ENCODE measurements at regions not wholly inside any gene's neighbourhood (a gene's known extent, or its start where the extent isn't known, plus 50 kb on each side); places are given as distances from the start of the nearest gene placed in this dataset.

GRCh38 chr10:110430340-110431273, 67.1 kb upstream of the DUSP5 start:
- no peaks in the 10 kb centered on the region for H3K9me3 Mint-ChIP-seq
- no peak overlapping the region for H3K4me3 Mint-ChIP-seq
- DNase-seq (no peak), ATAC-seq (no peak)
- no peaks in the 10 kb centered on the region for H3K27me3 Mint-ChIP-seq
- H3K27ac Mint-ChIP-seq: no peak overlapping the region
- peaks cover 45% of the 10 kb centered on the region for H3K4me1 Mint-ChIP-seq

- H3K4me3 Mint-ChIP-seq: no peak overlapping the region
These were observed 66.0 kb upstream of the DUSP5 start for GRCh38 chr10:110431659-110432058.

DNA sequence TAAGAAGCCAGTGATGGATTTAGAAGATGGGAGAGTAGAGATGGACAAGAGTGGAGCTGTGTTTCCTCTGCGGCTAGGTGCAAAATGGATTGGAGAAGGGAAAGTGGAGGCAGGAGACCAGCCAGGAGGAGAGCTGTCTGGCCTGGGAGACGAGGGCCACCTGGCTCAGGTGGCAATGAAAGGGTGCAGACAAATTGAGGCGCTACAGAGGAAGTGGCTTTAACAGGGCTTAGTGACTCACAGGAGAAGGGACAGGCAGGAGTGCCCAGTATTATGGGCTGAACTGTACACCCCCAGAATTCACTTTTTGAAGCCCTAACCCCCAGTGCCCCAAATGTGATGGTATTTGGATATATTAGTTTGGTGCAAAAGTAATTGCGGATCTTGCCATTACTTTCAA, 65.6 kb upstream of the DUSP5 start:
- Mint-ChIP-seq H3K4me3 (no peak overlapping the region), H3K27me3 (no peaks in the 10 kb centered on the region), H3K4me1 (peaks cover 30% of the 10 kb centered on the region), H3K9me3 (no peaks in the 10 kb centered on the region), H3K27ac (no peak overlapping the region)
- ATAC-seq (peak; percentile 58), DNase-seq (no peak)

More at GRCh38 chr10:110431659-110432058, 66.0 kb upstream of the DUSP5 start:
- H3K9me3 Mint-ChIP-seq: no peaks in the 10 kb centered on the region
- no peaks in the 10 kb centered on the region for H3K27me3 Mint-ChIP-seq
- no peak overlapping the region for H3K27ac Mint-ChIP-seq
- ATAC-seq: no peak
- peaks cover 34% of the 10 kb centered on the region for H3K4me1 Mint-ChIP-seq
- DNase-seq: no peak

- Mint-ChIP-seq H3K27me3 (no peaks in the 10 kb centered on the region), H3K27ac (no peak overlapping the region), H3K9me3 (no peaks in the 10 kb centered on the region), H3K4me3 (no peak overlapping the region), H3K4me1 (peaks cover 21% of the 10 kb centered on the region)
- ATAC-seq (no peak), DNase-seq (no peak)
These were observed 64.7 kb upstream of the DUSP5 start for GRCh38 chr10:110432814-110433565.

GRCh38 chr10:110433740-110434139, 64.0 kb upstream of the DUSP5 start:
- Mint-ChIP-seq H3K4me3 (no peak overlapping the region), H3K27ac (no peak overlapping the region), H3K27me3 (no peaks in the 10 kb centered on the region), H3K9me3 (no peaks in the 10 kb centered on the region), H3K4me1 (peaks cover 21% of the 10 kb centered on the region)
- DNase-seq (no peak), ATAC-seq (no peak)

DNA sequence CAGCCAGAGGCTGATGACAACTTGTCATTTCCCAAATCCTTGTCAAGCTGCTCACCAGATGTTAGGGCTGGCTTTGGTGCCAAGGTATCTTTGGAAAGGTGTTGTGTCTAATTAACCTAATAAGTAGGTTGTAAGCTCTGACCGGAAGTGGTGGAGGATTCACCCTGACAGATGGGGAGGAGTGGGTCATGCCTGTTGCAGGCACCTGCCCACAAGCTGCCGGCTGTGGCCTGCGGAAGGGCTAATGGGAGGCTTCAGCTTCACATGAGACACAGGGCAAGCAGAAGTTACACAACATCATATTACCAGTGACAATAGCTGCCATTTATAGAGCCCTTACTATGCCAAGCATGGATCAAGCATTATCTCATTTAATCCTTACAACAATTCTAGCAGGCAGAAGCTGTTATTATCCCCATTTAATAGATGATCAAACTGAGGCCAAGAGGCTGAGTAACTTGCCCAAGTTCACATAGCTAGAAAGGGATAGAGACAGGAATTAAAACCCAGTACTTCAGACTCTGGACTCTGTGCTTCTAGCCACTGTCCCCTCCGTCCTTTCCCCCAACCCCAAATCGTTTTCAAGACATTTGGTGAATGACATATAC, 63.1 kb upstream of the DUSP5 start:
- Mint-ChIP-seq H3K9me3 (no peaks in the 10 kb centered on the region), H3K4me1 (peaks cover 14% of the 10 kb centered on the region), H3K4me3 (no peak overlapping the region), H3K27me3 (no peaks in the 10 kb centered on the region), H3K27ac (no peak overlapping the region)
- no peak for ATAC-seq
- DNase-seq: no peak

DNA sequence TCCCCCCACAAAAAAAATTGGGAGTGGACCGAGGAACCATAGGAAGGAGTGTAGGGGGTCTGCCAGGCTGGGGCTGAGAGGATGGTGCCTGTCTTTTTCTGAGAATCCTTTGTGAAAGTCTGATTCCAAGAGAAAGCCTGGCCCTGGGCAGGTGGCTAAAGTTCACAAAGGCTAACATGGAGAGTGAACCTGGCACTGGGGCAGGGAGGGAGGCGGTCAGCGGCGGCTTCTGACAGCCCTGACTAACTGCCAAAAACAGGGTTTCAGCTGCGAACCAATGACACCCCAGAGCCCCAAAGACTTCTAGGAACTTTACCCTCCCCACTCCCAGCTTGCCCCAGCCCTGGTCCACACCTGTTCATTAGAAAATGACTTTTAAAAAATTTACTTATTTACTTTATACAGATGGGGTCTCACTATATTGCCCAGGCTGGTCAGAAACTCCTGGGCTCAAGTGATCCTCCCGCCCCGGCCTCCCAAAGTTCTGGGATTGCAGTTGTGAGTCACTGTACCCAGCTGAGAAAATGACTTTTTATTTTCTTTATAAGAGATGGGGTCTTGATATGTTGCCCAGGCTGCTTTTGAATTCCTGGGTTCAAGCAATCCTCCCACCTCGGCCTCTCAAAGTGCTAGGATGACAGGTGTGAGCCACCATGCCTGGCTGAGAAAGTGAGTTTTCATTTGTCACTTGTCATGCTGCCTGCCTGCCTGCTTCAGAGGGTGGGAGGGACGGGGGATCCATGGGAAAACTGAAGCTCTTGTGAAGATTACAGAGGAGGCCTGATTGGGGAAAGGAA, 61.0 kb upstream of the DUSP5 start:
- no peak overlapping the region for H3K27ac Mint-ChIP-seq
- ATAC-seq: no peak
- H3K4me3 Mint-ChIP-seq: no peak overlapping the region

GRCh38 chr10:110437351-110437605, 60.4 kb upstream of the DUSP5 start:
- peak overlapping the region in 1 of 2 donors; percentile 5 for H3K27ac Mint-ChIP-seq
- H3K4me1 Mint-ChIP-seq: peaks cover 11% of the 10 kb centered on the region
- DNase-seq (no peak), ATAC-seq (no peak)
- no peaks in the 10 kb centered on the region for H3K27me3 Mint-ChIP-seq
- no peaks in the 10 kb centered on the region for H3K9me3 Mint-ChIP-seq
- H3K4me3 Mint-ChIP-seq: no peak overlapping the region

More for the DNA sequence above, 61.0 kb upstream of the DUSP5 start:
- Mint-ChIP-seq H3K4me1 (peaks cover 11% of the 10 kb centered on the region), H3K27me3 (no peaks in the 10 kb centered on the region), H3K9me3 (no peaks in the 10 kb centered on the region)
- DNase-seq: no peak

DNA sequence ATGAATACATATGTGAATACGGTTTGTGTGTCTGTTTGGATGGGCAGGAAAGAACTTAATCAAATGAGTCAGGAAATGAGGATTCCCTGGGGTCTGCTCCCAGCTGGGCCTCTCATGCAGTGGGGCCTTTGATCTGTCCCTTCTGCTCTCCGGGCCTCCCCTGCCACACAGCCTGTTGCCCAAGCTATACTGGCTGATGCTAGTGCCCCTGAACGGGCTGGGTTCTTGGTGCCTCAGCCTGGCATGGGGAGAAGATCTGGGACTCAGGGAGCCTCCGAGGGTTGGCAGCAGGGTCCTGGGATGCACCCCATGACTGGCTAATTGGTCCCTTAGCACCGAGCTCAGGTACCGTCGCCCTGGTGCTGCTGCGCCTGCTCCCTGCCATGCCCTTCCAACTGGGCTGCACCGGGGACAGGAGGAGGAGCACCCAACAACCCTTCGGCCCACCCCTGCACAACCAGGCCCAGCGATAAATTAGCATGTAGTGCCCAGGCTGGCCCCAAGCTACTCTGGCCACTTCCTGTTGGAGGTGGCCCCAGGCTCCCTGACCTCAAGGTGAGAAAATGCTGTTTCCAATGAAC, 59.9 kb upstream of the DUSP5 start:
- no peaks in the 10 kb centered on the region for H3K9me3 Mint-ChIP-seq
- ATAC-seq (no peak), DNase-seq (no peak)
- H3K27ac Mint-ChIP-seq: no peak overlapping the region
- H3K4me3 Mint-ChIP-seq: no peak overlapping the region
- no peaks in the 10 kb centered on the region for H3K27me3 Mint-ChIP-seq
- H3K4me1 Mint-ChIP-seq: peaks cover 11% of the 10 kb centered on the region

GRCh38 chr10:110442746-110443145, 55.0 kb upstream of the DUSP5 start:
- Mint-ChIP-seq H3K27me3 (peaks cover 8% of the 10 kb centered on the region), H3K4me1 (peaks cover 11% of the 10 kb centered on the region), H3K9me3 (no peaks in the 10 kb centered on the region), H3K4me3 (no peak overlapping the region), H3K27ac (peak overlapping the region in 1 of 2 donors; percentile 74)
- ATAC-seq (no peak), DNase-seq (no peak)

DNA sequence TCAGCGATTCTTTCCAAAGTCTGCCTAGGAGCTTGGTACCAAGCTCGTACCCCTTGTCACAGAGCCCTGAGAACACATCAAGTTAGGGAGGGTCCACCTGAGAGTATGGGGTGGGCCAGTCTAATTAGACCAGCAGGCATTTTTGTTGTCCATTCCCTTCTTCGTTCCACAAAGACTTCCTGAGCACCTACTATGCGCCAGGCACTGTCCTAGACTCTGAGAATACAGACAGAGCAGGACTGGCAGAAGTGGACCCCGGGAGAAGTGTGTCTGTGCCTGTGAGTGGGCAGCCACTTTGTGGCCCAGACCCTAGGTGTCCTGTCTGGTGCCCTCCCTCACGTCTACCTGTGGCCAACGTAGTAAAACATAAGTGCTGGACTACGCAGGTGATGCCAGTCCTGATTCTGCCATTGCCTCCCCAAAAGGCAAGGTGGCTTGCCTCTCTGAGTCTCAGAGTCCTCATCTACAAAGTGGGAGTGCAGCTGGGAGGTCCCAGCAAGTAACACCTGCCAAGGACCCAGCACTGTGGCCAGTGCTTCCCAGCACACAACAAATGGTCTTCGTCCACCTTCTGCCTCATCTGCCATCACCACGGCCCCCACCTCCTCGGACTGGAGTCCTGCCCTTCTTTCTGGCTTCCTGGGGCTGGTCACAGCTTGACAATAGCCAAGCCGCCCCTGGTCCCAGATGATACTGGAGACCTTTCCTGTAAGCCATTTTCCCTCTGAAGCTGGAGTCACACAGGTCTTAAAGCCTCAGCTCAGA, 54.3 kb upstream of the DUSP5 start:
- no peak for ATAC-seq
- Mint-ChIP-seq H3K4me3 (no peak overlapping the region), H3K27me3 (peaks cover 8% of the 10 kb centered on the region), H3K27ac (peak overlapping the region in 1 of 2 donors; percentile 23), H3K4me1 (peaks cover 11% of the 10 kb centered on the region), H3K9me3 (no peaks in the 10 kb centered on the region)
- DNase-seq: no peak

DNA sequence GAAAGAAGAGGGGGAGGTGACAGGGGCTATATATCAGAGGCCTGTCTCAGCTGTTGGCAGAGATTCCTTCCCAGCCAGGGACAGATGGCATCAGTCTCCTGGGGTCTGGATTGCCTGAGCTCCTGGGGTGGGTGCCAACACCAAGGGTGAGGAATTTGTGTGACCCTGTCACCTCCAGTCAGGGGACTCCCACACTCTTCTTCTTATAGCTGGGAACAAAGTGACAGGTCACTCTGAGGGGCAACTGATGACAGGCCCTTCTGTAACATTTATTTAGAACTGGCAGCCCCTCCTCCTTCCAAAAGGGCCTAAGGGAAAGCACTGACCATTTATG, 53.7 kb upstream of the DUSP5 start:
- Mint-ChIP-seq H3K4me1 (peaks cover 15% of the 10 kb centered on the region), H3K9me3 (peaks cover 3 to 5% of the 10 kb centered on the region in 2 donors), H3K27me3 (peaks cover 8% of the 10 kb centered on the region), H3K27ac (peak overlapping the region in 1 of 2 donors; percentile 23), H3K4me3 (no peak overlapping the region)
- DNase-seq (no peak), ATAC-seq (no peak)

DNA sequence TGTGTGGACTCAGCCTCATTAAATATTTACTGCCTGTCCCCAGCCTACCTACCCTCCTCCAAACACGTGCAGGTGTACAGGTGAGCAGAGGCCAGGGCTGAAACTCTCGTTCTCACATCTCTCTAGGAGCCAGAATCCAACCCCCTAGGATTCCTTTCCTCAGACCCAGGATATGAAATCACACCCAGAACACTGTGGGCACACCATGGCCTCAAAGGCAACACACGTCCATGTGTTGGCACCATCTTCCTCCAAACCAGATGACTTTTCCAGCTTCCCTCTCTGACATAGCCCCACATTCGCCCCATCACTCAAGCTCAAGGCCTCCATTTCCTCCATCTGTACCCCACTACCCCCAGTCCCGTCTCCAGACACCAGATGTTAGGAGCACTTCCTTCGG, 51.8 kb upstream of the DUSP5 start:
- H3K4me3 Mint-ChIP-seq: no peak overlapping the region
- H3K9me3 Mint-ChIP-seq: peaks cover 7 to 10% of the 10 kb centered on the region in 2 donors
- no peak for ATAC-seq
- peaks cover 18% of the 10 kb centered on the region for H3K27me3 Mint-ChIP-seq
- no peak overlapping the region for H3K27ac Mint-ChIP-seq
- DNase-seq: peak in 1 of 2 donors; percentile 3
- H3K4me1 Mint-ChIP-seq: peaks cover 17% of the 10 kb centered on the region

- H3K4me1 Mint-ChIP-seq: peaks cover 16% of the 10 kb centered on the region
- H3K9me3 Mint-ChIP-seq: peaks cover 7 to 10% of the 10 kb centered on the region in 2 donors
- DNase-seq: peak in 1 of 2 donors; percentile 4
- H3K4me3 Mint-ChIP-seq: no peak overlapping the region
- peaks cover 20% of the 10 kb centered on the region for H3K27me3 Mint-ChIP-seq
- no peak overlapping the region for H3K27ac Mint-ChIP-seq
- no peak for ATAC-seq
These were observed 51.4 kb upstream of the DUSP5 start for GRCh38 chr10:110446277-110446676.
